ENCODE measurements at regions not wholly inside any gene's neighbourhood (a gene's known extent, or its start where the extent isn't known, plus 50 kb on each side); places are given as distances from the start of the nearest gene placed in this dataset.
"Not testable (repeated sequence)": the region's sequence is repeated elsewhere in the genome, so short reads cannot be mapped to it uniquely, and the experiment has no call there.

DNA sequence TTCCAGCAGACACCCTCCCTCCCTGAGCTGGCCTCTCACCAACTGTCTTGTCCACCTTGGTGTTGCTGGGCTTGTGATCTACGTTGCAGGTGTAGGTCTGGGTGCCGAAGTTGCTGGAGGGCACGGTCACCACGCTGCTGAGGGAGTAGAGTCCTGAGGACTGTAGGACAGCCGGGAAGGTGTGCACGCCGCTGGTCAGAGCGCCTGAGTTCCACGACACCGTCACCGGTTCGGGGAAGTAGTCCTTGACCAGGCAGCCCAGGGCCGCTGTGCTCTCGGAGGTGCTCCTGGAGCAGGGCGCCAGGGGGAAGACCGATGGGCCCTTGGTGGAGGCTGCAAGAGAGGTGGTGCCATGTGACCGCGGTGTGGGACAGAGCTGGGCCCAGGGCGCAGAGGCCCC, 118.1 kb downstream of the TMEM121 start:
- H3K4me3 ChIP-seq; H3K9me3 ChIP-seq (ENCODE audit: low read depth); H3K27me3 ChIP-seq; H3K36me3 ChIP-seq; H3K27ac ChIP-seq; DNase-seq (ENCODE audit: low read depth in 1 of 2, low spot score in 1 of 2); H3K4me1 ChIP-seq (ENCODE audit: low read depth): not testable (repeated sequence)

- H3K4me1 ChIP-seq (ENCODE audit: low read depth); H3K9me3 ChIP-seq (ENCODE audit: low read depth); H3K27me3 ChIP-seq; H3K27ac ChIP-seq; H3K36me3 ChIP-seq; DNase-seq (ENCODE audit: low read depth in 1 of 2, low spot score in 1 of 2); H3K4me3 ChIP-seq: not testable (repeated sequence)
These were observed 118.5 kb downstream of the TMEM121 start for GRCh38 chr14:105644891-105645290.

DNA sequence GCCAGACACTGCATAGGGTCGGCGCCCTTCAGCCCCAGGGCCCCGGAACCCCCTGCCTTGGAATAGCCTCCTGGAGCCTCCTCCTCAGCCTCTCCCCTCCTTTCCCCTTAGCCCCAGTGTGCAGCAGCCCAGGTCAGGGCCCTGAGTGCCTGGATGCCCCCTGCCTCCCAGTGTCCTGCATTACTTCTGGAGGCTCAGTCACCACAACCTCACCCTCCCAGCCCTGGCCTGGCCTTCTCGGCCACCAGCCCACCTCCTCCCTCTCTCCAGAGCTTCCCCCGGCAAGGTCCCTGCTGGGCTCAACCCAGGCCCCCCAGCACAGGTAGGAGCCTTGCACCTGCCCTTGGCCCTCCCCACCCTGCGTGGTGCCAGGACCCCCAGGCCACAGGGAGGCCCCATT, 119.0 kb downstream of the TMEM121 start:
- not testable (repeated sequence) for DNase-seq (ENCODE audit: low read depth in 1 of 2, low spot score in 1 of 2); H3K36me3 ChIP-seq; H3K27ac ChIP-seq; H3K4me1 ChIP-seq (ENCODE audit: low read depth); H3K27me3 ChIP-seq; H3K9me3 ChIP-seq (ENCODE audit: low read depth); H3K4me3 ChIP-seq

DNA sequence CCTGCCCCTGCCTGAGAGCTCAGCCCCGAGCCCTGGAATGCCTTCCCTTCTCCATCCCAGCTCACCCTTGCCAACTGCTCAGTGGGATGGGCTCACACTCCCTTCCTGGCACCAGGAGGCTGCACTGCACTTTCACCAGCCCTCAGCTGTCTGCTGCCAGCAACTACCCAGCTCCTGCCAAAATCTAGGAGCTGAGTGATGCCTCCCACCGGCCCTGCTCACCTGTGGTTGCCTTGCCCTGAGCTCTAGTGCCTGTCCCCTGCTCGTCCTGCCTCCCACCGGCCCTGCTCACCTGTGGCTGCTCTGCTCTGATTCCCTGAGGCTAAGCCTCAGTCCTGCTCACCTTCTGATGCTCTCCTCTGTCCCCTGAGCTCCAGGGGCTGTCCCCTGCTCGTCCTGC, 119.8 kb downstream of the TMEM121 start:
- H3K4me1 ChIP-seq (ENCODE audit: low read depth): no peaks in the 10 kb centered on the region
- H3K4me3 ChIP-seq: no peak overlapping the region
- H3K36me3 ChIP-seq: no peaks in the 10 kb centered on the region
- no peak for DNase-seq (ENCODE audit: low read depth in 1 of 2, low spot score in 1 of 2)
- TF ChIP-seq, protein P1, sequence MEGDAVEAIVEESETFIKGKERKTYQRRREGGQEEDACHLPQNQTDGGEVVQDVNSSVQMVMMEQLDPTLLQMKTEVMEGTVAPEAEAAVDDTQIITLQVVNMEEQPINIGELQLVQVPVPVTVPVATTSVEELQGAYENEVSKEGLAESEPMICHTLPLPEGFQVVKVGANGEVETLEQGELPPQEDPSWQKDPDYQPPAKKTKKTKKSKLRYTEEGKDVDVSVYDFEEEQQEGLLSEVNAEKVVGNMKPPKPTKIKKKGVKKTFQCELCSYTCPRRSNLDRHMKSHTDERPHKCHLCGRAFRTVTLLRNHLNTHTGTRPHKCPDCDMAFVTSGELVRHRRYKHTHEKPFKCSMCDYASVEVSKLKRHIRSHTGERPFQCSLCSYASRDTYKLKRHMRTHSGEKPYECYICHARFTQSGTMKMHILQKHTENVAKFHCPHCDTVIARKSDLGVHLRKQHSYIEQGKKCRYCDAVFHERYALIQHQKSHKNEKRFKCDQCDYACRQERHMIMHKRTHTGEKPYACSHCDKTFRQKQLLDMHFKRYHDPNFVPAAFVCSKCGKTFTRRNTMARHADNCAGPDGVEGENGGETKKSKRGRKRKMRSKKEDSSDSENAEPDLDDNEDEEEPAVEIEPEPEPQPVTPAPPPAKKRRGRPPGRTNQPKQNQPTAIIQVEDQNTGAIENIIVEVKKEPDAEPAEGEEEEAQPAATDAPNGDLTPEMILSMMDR (IDR thresholded peaks at IDR 0.05; ENCODE audit: low read depth, low read length): no peak
- H3K9me3 ChIP-seq (ENCODE audit: low read depth): no peaks in the 10 kb centered on the region
- H3K27ac ChIP-seq: no peak overlapping the region
- H3K27me3 ChIP-seq: no peaks in the 10 kb centered on the region

DNA sequence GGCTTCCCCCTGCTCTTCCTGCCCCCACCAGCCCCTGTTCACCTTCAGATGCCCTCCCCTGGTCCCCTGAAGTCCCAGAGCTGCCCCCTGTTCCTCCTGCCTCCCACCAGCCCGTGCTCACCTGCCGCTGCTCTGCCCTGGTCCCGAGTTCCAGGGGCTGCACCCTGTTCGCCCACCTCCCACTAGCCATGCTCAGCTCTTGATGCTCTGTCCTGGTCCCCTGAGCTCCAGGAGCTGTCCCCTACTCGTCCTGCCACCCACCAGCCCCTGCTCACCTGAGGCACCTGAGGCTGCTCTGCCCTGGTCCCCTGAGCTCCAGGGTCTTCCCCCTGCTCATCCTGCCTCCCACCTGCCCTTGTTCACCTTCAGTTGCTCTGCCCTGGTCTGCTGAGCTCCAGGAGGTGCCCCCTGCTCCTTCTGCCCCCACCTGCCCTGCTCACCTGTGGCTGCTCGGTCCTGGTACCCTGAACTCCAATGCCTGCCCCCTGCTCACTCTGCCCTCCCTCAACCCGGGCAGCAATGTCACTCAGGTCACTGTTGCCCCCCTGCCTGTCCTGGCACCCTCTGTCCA, 120.4 kb downstream of the TMEM121 start:
- H3K27me3 ChIP-seq; H3K36me3 ChIP-seq; H3K27ac ChIP-seq; DNase-seq (ENCODE audit: low read depth in 1 of 2, low spot score in 1 of 2); H3K4me3 ChIP-seq; H3K4me1 ChIP-seq (ENCODE audit: low read depth); H3K9me3 ChIP-seq (ENCODE audit: low read depth): not testable (repeated sequence)

GRCh38 chr14:105647426-105647783, 121.0 kb downstream of the TMEM121 start:
- not testable (repeated sequence) for H3K4me3 ChIP-seq; H3K27me3 ChIP-seq; H3K27ac ChIP-seq; H3K4me1 ChIP-seq (ENCODE audit: low read depth); DNase-seq (ENCODE audit: low read depth in 1 of 2, low spot score in 1 of 2); H3K9me3 ChIP-seq (ENCODE audit: low read depth); H3K36me3 ChIP-seq

DNA sequence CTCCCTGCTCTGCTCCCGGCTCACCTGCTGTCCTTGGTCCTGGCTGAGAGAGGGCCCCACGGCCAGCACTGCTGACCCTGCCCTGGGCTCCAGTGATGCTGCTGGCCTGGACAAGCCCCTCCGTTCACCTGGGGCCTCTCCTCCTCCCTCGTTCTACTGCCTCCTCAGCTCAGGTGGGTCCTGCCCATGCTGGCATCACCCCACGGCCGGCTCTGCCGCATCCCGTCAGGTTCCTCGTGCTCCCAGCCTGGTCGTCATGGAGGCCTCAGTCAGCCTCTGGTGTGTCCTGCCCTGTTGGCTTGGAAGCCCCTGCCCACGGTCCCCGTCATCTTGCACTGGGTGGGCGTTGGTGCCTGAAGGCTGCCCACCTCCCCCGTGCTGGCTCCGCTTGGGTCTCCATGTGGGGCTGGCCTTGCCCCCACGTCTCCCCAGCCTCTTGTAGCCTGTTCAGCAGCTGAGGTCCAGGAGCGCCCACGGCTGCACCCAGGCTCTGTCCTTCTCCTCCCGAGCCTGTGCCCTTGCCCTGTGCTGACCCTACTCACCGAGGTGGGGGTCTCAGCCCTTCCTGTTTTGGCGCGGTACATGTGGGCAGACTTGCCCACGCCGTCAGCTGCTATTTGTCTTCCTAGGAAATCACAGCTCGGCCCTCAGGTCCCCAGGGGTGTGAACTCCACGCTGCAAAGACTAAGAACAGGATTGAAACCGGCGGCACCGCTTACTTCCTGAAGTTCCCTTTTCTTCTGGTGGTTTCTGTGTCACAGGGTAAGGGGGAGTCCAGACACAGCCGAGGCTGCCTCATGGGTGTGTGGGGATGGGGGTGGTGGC, 121.6 kb downstream of the TMEM121 start:
- no peak overlapping the region for H3K4me3 ChIP-seq
- TF ChIP-seq, protein P1 (IDR thresholded peaks at IDR 0.05; ENCODE audit: low read depth, low read length): no peak
- no peaks in the 10 kb centered on the region for H3K27me3 ChIP-seq
- no peaks in the 10 kb centered on the region for H3K9me3 ChIP-seq (ENCODE audit: low read depth)
- no peak overlapping the region for H3K27ac ChIP-seq
- DNase-seq (ENCODE audit: low read depth in 1 of 2, low spot score in 1 of 2): no peak
- no peaks in the 10 kb centered on the region for H3K36me3 ChIP-seq
- no peaks in the 10 kb centered on the region for H3K4me1 ChIP-seq (ENCODE audit: low read depth)

- not testable (repeated sequence) for H3K9me3 ChIP-seq (ENCODE audit: low read depth); H3K27me3 ChIP-seq; H3K4me3 ChIP-seq; H3K27ac ChIP-seq; H3K36me3 ChIP-seq; DNase-seq (ENCODE audit: low read depth in 1 of 2, low spot score in 1 of 2); H3K4me1 ChIP-seq (ENCODE audit: low read depth)
These were observed 122.5 kb downstream of the TMEM121 start for GRCh38 chr14:105648609-105649535.

- not testable (repeated sequence) for H3K36me3 ChIP-seq; H3K9me3 ChIP-seq (ENCODE audit: low read depth); H3K27ac ChIP-seq; DNase-seq (ENCODE audit: low read depth in 1 of 2, low spot score in 1 of 2); H3K27me3 ChIP-seq; H3K4me3 ChIP-seq; H3K4me1 ChIP-seq (ENCODE audit: low read depth)
These were observed 125.9 kb downstream of the TMEM121 start for GRCh38 chr14:105652317-105652716.

DNA sequence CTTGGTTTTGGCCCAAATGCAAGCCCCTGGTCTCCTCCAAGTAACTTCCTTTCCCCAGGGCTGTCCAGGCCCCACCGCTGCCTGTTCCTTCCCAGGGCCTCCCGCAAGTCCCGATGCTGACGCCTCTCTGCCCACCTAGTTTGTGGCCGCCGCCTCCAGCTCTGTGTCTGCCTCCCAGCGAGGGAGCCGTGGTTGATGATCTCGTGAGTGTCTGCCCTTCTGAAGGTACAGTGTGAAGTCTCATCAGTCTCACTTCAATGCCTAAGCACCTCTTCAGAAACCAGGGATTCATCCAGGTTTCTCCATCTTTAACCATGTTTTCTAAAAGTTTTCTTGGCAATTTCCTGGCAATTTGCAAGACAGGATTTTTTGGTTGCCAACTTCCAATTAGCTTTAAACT, 127.5 kb downstream of the TMEM121 start:
- H3K9me3 ChIP-seq (ENCODE audit: low read depth); H3K4me3 ChIP-seq; H3K27me3 ChIP-seq; DNase-seq (ENCODE audit: low read depth in 1 of 2, low spot score in 1 of 2); H3K36me3 ChIP-seq; H3K4me1 ChIP-seq (ENCODE audit: low read depth); H3K27ac ChIP-seq: not testable (repeated sequence)

DNA sequence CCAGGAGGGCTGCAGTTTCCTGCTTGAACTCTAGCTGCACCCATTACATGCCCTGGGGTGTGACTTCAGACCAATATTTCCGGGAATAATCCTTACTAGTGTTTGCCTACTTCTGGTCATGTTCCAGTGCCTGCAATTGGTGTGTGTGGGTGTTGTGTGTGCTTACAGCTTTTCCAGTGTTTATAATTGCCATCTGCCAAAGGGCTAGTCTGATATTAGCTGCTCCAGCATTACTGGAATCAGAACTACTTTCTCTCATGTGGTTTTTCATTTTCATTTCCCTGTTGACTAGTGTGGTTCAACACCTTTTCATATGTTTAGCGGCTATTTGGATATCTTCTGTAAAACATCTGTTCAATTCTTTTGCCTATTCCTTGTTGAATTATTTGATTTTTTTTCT, 132.9 kb downstream of the TMEM121 start:
- not testable (repeated sequence) for H3K27ac ChIP-seq; H3K9me3 ChIP-seq (ENCODE audit: low read depth)

More for the DNA sequence above, 132.9 kb downstream of the TMEM121 start:
- DNase-seq (ENCODE audit: low read depth in 1 of 2, low spot score in 1 of 2); H3K36me3 ChIP-seq; H3K4me1 ChIP-seq (ENCODE audit: low read depth); H3K27me3 ChIP-seq; H3K4me3 ChIP-seq: not testable (repeated sequence)
